ENCODE measurements at regions not wholly inside any gene's neighbourhood (a gene's known extent, or its start where the extent isn't known, plus 50 kb on each side); places are given as distances from the start of the nearest gene placed in this dataset.

- no peak overlapping the region for H3K4me3 ChIP-seq
- peak; percentile 62 for DNase-seq (ENCODE audit: low spot score)
- no peak overlapping the region for H3K27ac ChIP-seq
- no peak for TF ChIP-seq CTCF (IDR thresholded peaks at IDR 0.05)
These were observed 58.3 kb upstream of the SHH start for GRCh38 chr7:155870334-155871180.

- DNase-seq (ENCODE audit: low spot score): peak; percentile 43
- H3K27ac ChIP-seq: no peak overlapping the region
- no peak overlapping the region for H3K4me3 ChIP-seq
- no peak for TF ChIP-seq CTCF (IDR thresholded peaks at IDR 0.05)
These were observed 57.5 kb upstream of the SHH start for GRCh38 chr7:155869784-155870076.

- peak; percentile 21 for DNase-seq (ENCODE audit: low spot score)
- no peak for TF ChIP-seq CTCF (IDR thresholded peaks at IDR 0.05)
- no peak overlapping the region for H3K27ac ChIP-seq
- H3K4me3 ChIP-seq: no peak overlapping the region
These were observed 56.9 kb upstream of the SHH start for GRCh38 chr7:155868955-155869783.

- H3K27ac ChIP-seq: no peak overlapping the region
- peak; percentile 29 for DNase-seq (ENCODE audit: low spot score)
- no peak overlapping the region for H3K4me3 ChIP-seq
- TF ChIP-seq CTCF (IDR thresholded peaks at IDR 0.05): no peak
These were observed 55.6 kb upstream of the SHH start for GRCh38 chr7:155867734-155868400.

GRCh38 chr7:155867280-155867679 is 55.0 kb upstream of the SHH start:
- Histone ChIP-seq H3K27ac (no peak overlapping the region), H3K4me3 (no peak overlapping the region)
- no peak for DNase-seq (ENCODE audit: low spot score)
- no peak for TF ChIP-seq CTCF (IDR thresholded peaks at IDR 0.05)

GRCh38 chr7:155865830-155866525 is 53.7 kb upstream of the SHH start:
- no peak for TF ChIP-seq CTCF (IDR thresholded peaks at IDR 0.05)
- peak; percentile 52 for DNase-seq (ENCODE audit: low spot score)
- Histone ChIP-seq H3K27ac (no peak overlapping the region), H3K4me3 (no peak overlapping the region)

Measured in coronary artery (tissue), 2 donors.